RWPE2 (cell line): ENCODE measurements at regions not wholly inside any gene's neighbourhood (a gene's known extent, or its start where the extent isn't known, plus 50 kb on each side); places are given as distances from the start of the nearest gene placed in this dataset.
"Not testable (repeated sequence)": the region's sequence is repeated elsewhere in the genome, so short reads cannot be mapped to it uniquely, and the experiment has no call there.

Source experiments
- ATAC-seq: fragments of 200-7000 bp; cut with Tn5 transposase; 3 replicates; pipeline ENCODE4 v1.9.1; 2021; ENCODE audit warnings: low read depth
- DNase-seq: peaks from one replicate; pipeline ENCODE4 v3.0.0-alpha.2; 2020; ENCODE audit warnings: low spot score
- H3K27ac ChIP-seq: fragments of 450-650 bp; 2 replicates; pipeline ENCODE4 v1.5.1; 2017; ENCODE audit warnings: mild to moderate bottlenecking; ENCODE audit not compliant: poor library complexity, severe bottlenecking
- H3K27me3 ChIP-seq: fragments of 250-450 bp; sonication (Bioruptor Pico); 2 replicates; pipeline ENCODE4 v1.5.1; 2021; ENCODE audit warnings: mild to moderate bottlenecking, moderate library complexity; ENCODE audit not compliant: insufficient read depth, poor library complexity, severe bottlenecking
- H3K36me3 ChIP-seq: fragments of 250-450 bp; sonication (Bioruptor Pico); 2 replicates; pipeline ENCODE4 v1.5.1; 2020; ENCODE audit warnings: low read depth, mild to moderate bottlenecking, moderate library complexity
- H3K4me1 ChIP-seq: fragments of 250-450 bp; sonication (Bioruptor Pico); 2 replicates; pipeline ENCODE4 v1.5.1; 2021; ENCODE audit warnings: mild to moderate bottlenecking, moderate library complexity; ENCODE audit not compliant: insufficient read depth, poor library complexity, severe bottlenecking
- H3K4me3 ChIP-seq: fragments of 250-450 bp; sonication (Bioruptor Pico); 2 replicates; pipeline ENCODE4 v1.5.1; 2021; ENCODE audit warnings: mild to moderate bottlenecking, moderate library complexity; ENCODE audit not compliant: severe bottlenecking
- H3K9me3 ChIP-seq: fragments of 250-450 bp; sonication (Bioruptor Pico); 2 replicates; pipeline ENCODE4 v1.5.1; 2021; ENCODE audit warnings: mild to moderate bottlenecking, moderate library complexity; ENCODE audit not compliant: severe bottlenecking
- CTCF ChIP-seq: fragments of 450-650 bp; IDR thresholded peaks from one replicate; pipeline ENCODE4 v1.5.1; 2017; ENCODE audit warnings: mild to moderate bottlenecking, moderate library complexity; ENCODE audit not compliant: poor library complexity, severe bottlenecking

- H3K27me3 ChIP-seq: peaks cover 4% of the 10 kb centered on the region
- H3K4me1 ChIP-seq: no peaks in the 10 kb centered on the region
- no peaks in the 10 kb centered on the region for H3K36me3 ChIP-seq
- DNase-seq (no peak), ATAC-seq (no peak)
- H3K27ac ChIP-seq: no peak overlapping the region
- no peak for TF ChIP-seq CTCF
- no peaks in the 10 kb centered on the region for H3K9me3 ChIP-seq
- H3K4me3 ChIP-seq: no peak overlapping the region
Observed at GRCh38 chr21:22189278-22189677, 1191.1 kb downstream of the NCAM2 start.

GRCh38 chr21:22191581-22191980, 1193.4 kb downstream of the NCAM2 start:
- H3K27me3 ChIP-seq: peaks cover 4% of the 10 kb centered on the region
- no peak overlapping the region for H3K27ac ChIP-seq
- DNase-seq: no peak
- no peaks in the 10 kb centered on the region for H3K9me3 ChIP-seq
- H3K36me3 ChIP-seq: no peaks in the 10 kb centered on the region
- H3K4me3 ChIP-seq: no peak overlapping the region
- no peaks in the 10 kb centered on the region for H3K4me1 ChIP-seq
- ATAC-seq: no peak
- TF ChIP-seq CTCF: no peak

GRCh38 chr21:22192766-22193165, 1194.6 kb downstream of the NCAM2 start:
- Histone ChIP-seq H3K4me3 (no peak overlapping the region), H3K9me3 (no peaks in the 10 kb centered on the region), H3K27ac (no peak overlapping the region), H3K27me3 (peaks cover 7% of the 10 kb centered on the region), H3K36me3 (no peaks in the 10 kb centered on the region), H3K4me1 (no peaks in the 10 kb centered on the region)
- no peak for TF ChIP-seq CTCF
- no peak for DNase-seq
- ATAC-seq: no peak

- DNase-seq, H3K4me3 ChIP-seq, H3K4me1 ChIP-seq, H3K27ac ChIP-seq, ATAC-seq, H3K9me3 ChIP-seq, H3K36me3 ChIP-seq: not testable (repeated sequence)
- peaks cover 14% of the 10 kb centered on the region for H3K27me3 ChIP-seq
Observed at GRCh38 chr21:22194986-22195385, 1196.8 kb downstream of the NCAM2 start.

- no peak overlapping the region for H3K4me3 ChIP-seq
- ATAC-seq: peak; percentile 40; the same call in 1 of the 3 replicates
Observed at GRCh38 chr21:22200378-22201092, 1202.3 kb downstream of the NCAM2 start.

More at GRCh38 chr21:22200378-22201092, 1202.3 kb downstream of the NCAM2 start:
- H3K4me1 ChIP-seq: no peaks in the 10 kb centered on the region
- H3K36me3 ChIP-seq: no peaks in the 10 kb centered on the region
- no peak overlapping the region for H3K27ac ChIP-seq
- H3K9me3 ChIP-seq: no peaks in the 10 kb centered on the region
- H3K27me3 ChIP-seq: peaks cover 18% of the 10 kb centered on the region
- no peak for DNase-seq
- no peak for TF ChIP-seq CTCF
